Mesendoderm (in vitro differentiated cells): ENCODE measurements at regions not wholly inside any gene's neighbourhood (a gene's known extent, or its start where the extent isn't known, plus 50 kb on each side); places are given as distances from the start of the nearest gene placed in this dataset.
"Not testable (repeated sequence)": the region's sequence is repeated elsewhere in the genome, so short reads cannot be mapped to it uniquely, and the experiment has no call there.

ENCODE experiments used
- DNase-seq: peaks from one replicate; pipeline ENCODE4 v3.0.0; 2013
- H2AK5ac ChIP-seq: 2 replicates; pipeline ENCODE4 v1.6.1; 2013; ENCODE audit warnings: low read length, inconsistent platforms
- H2BK120ac ChIP-seq: 2 replicates; pipeline ENCODE4 v1.6.1; 2013; ENCODE audit warnings: low read depth, mild to moderate bottlenecking, low read length, moderate library complexity, mixed read lengths
- H2BK15ac ChIP-seq: replicated peaks from 2 replicates; pipeline ENCODE4 v1.6.1; 2013; ENCODE audit warnings: low read depth, mild to moderate bottlenecking, moderate library complexity
- H2BK5ac ChIP-seq: 2 replicates; pipeline ENCODE4 v1.6.1; 2013; ENCODE audit warnings: low read length, inconsistent platforms
- H3K18ac ChIP-seq: 2 replicates; pipeline ENCODE4 v1.6.1; 2013; ENCODE audit warnings: mild to moderate bottlenecking, low read length, mixed read lengths
- H3K23ac ChIP-seq: one replicate; pipeline ENCODE4 v1.6.1; 2013; ENCODE audit warnings: low read length
- H3K27ac ChIP-seq: 2 replicates; pipeline ENCODE4 v1.5.1; 2013; ENCODE audit warnings: low read depth, mild to moderate bottlenecking, inconsistent platforms, low read length, moderate library complexity
- H3K27me3 ChIP-seq: 2 replicates; pipeline ENCODE4 v1.6.1; 2013; ENCODE audit warnings: low read length, control low read depth, mild to moderate bottlenecking, inconsistent platforms; ENCODE audit not compliant: insufficient read depth, poor library complexity
- H3K36me3 ChIP-seq: 2 replicates; pipeline ENCODE4 v1.6.1; 2013; ENCODE audit warnings: low read length, inconsistent platforms; ENCODE audit not compliant: control insufficient read depth, insufficient read depth
- H3K4ac ChIP-seq: one replicate; pipeline ENCODE4 v1.6.1; 2013; ENCODE audit warnings: low read depth, mild to moderate bottlenecking, low read length, moderate library complexity
- H3K4me1 ChIP-seq: 2 replicates; pipeline ENCODE4 v1.6.1; 2013; ENCODE audit warnings: low read depth, low read length, inconsistent platforms; ENCODE audit not compliant: control insufficient read depth
- H3K4me2 ChIP-seq: 2 replicates; pipeline ENCODE4 v1.6.1; 2013; ENCODE audit warnings: low read length
- H3K4me3 ChIP-seq: 2 replicates; pipeline ENCODE4 v1.5.1; 2013; ENCODE audit warnings: mild to moderate bottlenecking, low read length
- H3K56ac ChIP-seq: one replicate; pipeline ENCODE4 v1.6.1; 2013; ENCODE audit warnings: low read length
- H3K79me1 ChIP-seq: 2 replicates; pipeline ENCODE4 v1.6.1; 2013; ENCODE audit warnings: low read length, inconsistent platforms
- H3K79me2 ChIP-seq: 2 replicates; pipeline ENCODE4 v1.6.1; 2013; ENCODE audit warnings: mild to moderate bottlenecking, low read length; ENCODE audit not compliant: control insufficient read depth, insufficient read depth
- H3K9ac ChIP-seq: 2 replicates; pipeline ENCODE4 v1.6.1; 2013; ENCODE audit warnings: low read length, inconsistent platforms
- H4K5ac ChIP-seq: one replicate; pipeline ENCODE4 v1.6.1; 2013; ENCODE audit warnings: low read length
- H4K8ac ChIP-seq: one replicate; pipeline ENCODE4 v1.6.1; 2013; ENCODE audit warnings: low read depth, mild to moderate bottlenecking, control low read depth, low read length, moderate library complexity
- WGBS: extraction: QIAGEN DNeasy Blood & Tissue Kit; methylation state at CpG from one replicate; pipeline ENCODE4 v1.1.7; 2013; ENCODE audit warnings: low lambda C conversion rate, missing lambda C conversion rate; ENCODE audit not compliant: insufficient coverage; ENCODE audit errors: extremely low coverage; 5-methylcytosine and 5-hydroxymethylcytosine counted together

DNA sequence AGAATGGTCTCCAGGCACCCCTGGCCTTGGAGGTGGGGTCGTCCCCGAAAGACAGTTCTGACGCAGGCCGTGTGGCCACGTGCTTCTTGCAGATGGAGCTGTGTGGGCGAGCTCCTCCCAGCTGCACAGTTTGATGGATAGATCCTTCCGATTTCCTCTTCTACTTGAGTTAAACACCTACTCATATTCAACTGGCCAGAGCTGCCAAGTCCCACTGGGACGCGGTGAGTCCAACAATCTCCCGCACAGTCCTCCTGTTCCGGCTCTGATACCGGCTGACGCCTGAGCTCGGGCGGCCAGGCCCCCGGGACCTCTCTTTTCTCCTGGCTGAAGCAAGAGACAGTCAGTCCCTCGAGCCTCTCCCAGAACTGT, 57.9 kb upstream of the DACT2 start:
- no CpG with 5 or more reads among the region's 17 CpGs for WGBS
- Histone ChIP-seq H3K4me2 (no peak overlapping the region), H4K5ac (no peak overlapping the region), H3K27me3 (no peaks in the 10 kb centered on the region), H3K27ac (no peak overlapping the region), H3K4me3 (no peak overlapping the region), H3K4ac (no peak overlapping the region), H3K9ac (no peak overlapping the region), H3K18ac (no peak overlapping the region), H3K56ac (no peak overlapping the region), H3K4me1 (no peaks in the 10 kb centered on the region), H3K23ac (no peak overlapping the region), H3K36me3 (no peaks in the 10 kb centered on the region), H2BK120ac (no peak overlapping the region), H3K79me1 (no peaks in the 10 kb centered on the region), H4K8ac (no peak overlapping the region), H3K79me2 (no peaks in the 10 kb centered on the region), H2BK15ac (no peak overlapping the region), H2AK5ac (no peak overlapping the region), H2BK5ac (no peak overlapping the region)
- DNase-seq: no peak

DNA sequence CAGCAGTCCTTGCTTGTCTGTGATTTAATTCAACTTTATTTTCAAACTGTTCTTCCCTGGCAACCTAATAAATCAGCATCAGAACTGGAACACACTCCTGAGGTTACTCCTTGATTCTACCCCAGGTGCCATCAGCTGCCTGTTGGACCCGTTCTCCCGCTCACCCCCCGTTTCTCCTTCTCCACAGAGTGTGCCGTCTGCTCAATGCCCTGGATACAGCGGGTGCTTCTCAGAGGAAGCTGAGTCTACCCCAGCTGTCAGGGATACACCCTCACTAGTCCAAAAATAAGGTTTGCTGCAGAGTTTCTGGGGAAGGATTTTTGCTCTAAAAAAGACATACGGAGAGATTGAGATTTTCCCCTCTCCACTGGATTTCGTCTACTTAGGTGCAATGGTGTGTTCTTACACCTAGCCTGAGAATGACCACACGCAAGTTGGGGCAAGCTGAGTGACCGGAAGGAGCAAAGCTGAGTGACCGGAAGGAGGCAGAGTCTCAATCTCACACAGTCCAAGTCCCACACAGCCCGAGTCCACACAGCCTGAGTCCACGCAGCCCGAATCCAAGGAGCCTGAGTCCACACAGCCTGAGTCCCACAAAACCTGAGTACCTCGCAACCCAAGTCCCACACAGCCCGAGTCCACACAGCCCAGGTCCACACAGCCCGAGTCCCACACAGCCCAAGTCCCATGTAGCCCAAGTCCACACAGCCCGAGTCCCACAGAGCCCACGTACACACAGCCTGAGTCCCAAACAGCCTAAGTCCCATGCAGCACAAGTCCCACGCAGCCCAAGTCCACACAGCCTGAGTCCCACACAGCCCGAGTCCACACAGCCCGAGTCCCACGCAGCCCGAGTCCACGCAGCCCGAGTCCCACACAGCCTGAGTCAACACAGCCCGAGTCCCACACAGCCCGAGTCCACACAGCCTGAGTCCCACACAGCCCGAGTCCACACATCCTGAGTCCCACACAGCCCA, 58.6 kb upstream of the DACT2 start:
- no peak overlapping the region for H3K18ac ChIP-seq
- no CpG with 5 or more reads among the region's 28 CpGs for WGBS
- no peak overlapping the region for H3K56ac ChIP-seq
- no peak overlapping the region for H3K27ac ChIP-seq
- no peak overlapping the region for H2BK120ac ChIP-seq
- no peak overlapping the region for H3K23ac ChIP-seq
- H3K79me2 ChIP-seq: no peaks in the 10 kb centered on the region
- no peak overlapping the region for H4K5ac ChIP-seq
- H4K8ac ChIP-seq: no peak overlapping the region
- no peak overlapping the region for H3K9ac ChIP-seq
- no peaks in the 10 kb centered on the region for H3K36me3 ChIP-seq
- no peak for DNase-seq
- no peaks in the 10 kb centered on the region for H3K4me1 ChIP-seq
- H2AK5ac ChIP-seq: no peak overlapping the region
- H3K4me3 ChIP-seq: no peak overlapping the region
- no peak overlapping the region for H3K4ac ChIP-seq
- no peak overlapping the region for H2BK15ac ChIP-seq
- H3K79me1 ChIP-seq: no peaks in the 10 kb centered on the region
- no peak overlapping the region for H2BK5ac ChIP-seq
- H3K27me3 ChIP-seq: no peaks in the 10 kb centered on the region
- H3K4me2 ChIP-seq: no peak overlapping the region

DNA sequence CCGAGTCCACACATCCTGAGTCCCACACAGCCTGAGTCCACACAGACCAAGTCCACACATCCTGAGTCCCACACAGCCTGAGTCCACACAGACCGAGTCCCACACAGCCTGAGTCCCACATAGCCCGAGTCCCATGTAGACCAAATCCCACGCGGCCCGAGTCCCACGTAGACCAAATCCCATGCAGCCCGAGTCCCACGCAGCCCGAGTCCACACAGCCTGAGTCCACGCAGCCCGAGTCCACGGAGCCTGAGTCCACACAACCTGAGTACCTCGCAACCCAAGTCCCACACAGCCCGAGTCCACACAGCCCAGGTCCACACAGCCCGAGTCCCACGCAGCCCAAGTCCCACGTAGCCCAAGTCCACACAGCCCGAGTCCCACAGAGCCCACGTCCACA, 60.0 kb upstream of the DACT2 start:
- H3K4me2 ChIP-seq, H3K79me1 ChIP-seq, H4K8ac ChIP-seq, H3K23ac ChIP-seq, H3K36me3 ChIP-seq, H3K79me2 ChIP-seq, H3K18ac ChIP-seq, H3K4me3 ChIP-seq, H3K27me3 ChIP-seq, H2AK5ac ChIP-seq, H3K4ac ChIP-seq, H3K56ac ChIP-seq, H3K4me1 ChIP-seq, H3K9ac ChIP-seq, H2BK5ac ChIP-seq, H3K27ac ChIP-seq, H2BK120ac ChIP-seq, H4K5ac ChIP-seq, DNase-seq, H2BK15ac ChIP-seq: not testable (repeated sequence)
- WGBS: no CpG with 5 or more reads among the region's 20 CpGs

DNA sequence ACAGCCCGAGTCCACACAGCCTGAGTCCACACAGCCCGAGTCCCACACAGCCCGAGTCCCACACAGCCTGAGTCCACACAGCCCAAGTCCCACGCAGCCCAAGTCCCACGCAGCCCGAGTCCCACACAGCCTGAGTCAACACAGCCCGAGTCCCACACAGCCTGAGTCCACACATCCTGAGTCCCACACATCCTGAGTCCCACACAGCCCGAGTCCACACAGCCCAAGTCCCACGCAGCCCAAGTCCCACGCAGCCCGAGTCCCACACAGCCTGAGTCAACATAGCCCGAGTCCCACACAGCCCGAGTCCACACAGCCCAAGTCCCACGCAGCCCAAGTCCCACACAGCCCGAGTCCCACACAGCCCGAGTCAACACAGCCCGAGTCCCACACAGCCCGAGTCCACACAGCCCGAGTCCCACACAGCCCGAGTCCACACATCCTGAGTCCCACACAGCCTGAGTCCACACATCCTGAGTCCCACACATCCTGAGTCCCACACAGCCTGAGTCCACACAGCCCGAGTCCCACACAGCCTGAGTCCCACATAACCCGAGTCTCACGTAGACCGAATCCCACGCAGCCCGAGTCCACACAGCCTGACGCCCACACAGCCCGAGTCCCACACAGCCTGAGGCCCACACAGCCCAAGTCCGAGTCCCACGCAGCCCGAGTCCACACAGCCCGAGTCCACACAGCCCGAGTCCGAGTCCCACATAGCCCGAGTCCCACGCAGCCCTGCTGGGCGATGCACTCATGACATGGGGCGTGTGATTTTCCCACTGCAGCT, 60.6 kb upstream of the SMOC2 start:
- not testable (repeated sequence) for H4K5ac ChIP-seq, H2BK15ac ChIP-seq, H3K27me3 ChIP-seq, H2BK5ac ChIP-seq, H3K4me3 ChIP-seq, H2BK120ac ChIP-seq, H3K4me1 ChIP-seq, DNase-seq, H3K18ac ChIP-seq, H3K79me1 ChIP-seq, H3K9ac ChIP-seq, H2AK5ac ChIP-seq, H3K23ac ChIP-seq, H3K4ac ChIP-seq, H3K79me2 ChIP-seq, H3K27ac ChIP-seq, H3K56ac ChIP-seq, H3K4me2 ChIP-seq, H4K8ac ChIP-seq, H3K36me3 ChIP-seq
- WGBS: no CpG with 5 or more reads among the region's 38 CpGs

DNA sequence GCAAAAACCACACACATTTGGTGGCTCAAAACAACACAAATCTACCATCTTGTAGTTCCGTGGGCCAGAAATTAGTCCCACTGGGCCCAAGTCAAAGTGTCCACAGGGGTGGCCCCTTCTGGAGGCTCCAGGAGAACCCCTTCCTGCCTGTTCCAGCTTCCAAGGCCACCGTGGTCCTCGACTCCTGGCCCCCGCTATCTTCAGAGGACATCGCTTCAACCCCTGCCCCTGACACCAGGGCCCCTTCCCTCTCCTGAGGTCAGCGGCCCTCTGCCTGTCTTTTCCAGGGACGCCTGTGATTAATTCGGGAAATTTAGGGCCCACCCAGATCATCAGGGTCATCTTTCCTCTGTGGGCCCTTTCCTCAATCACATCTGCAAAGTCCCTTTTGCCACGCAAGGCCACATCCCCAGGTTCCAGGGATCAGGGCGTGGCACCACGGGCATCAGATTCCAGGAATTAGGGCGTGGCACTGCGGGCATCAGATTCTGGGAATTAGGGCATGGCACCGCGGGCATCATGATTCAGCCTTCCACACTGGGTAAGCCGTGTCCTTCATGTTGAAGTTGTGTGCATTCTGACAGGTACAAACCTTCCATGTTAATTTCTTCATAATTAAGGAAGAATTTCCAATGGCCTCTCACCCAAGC, 59.9 kb upstream of the SMOC2 start:
- Histone ChIP-seq H3K56ac (no peak overlapping the region), H3K4ac (no peak overlapping the region), H2BK120ac (no peak overlapping the region), H2BK15ac (no peak overlapping the region), H3K36me3 (no peaks in the 10 kb centered on the region), H4K5ac (no peak overlapping the region), H3K9ac (no peak overlapping the region), H3K23ac (no peak overlapping the region), H2AK5ac (no peak overlapping the region), H3K4me3 (no peak overlapping the region), H2BK5ac (no peak overlapping the region), H3K27ac (no peak overlapping the region), H3K4me2 (no peak overlapping the region), H3K27me3 (no peaks in the 10 kb centered on the region), H3K18ac (no peak overlapping the region), H4K8ac (no peak overlapping the region), H3K4me1 (no peaks in the 10 kb centered on the region), H3K79me2 (no peaks in the 10 kb centered on the region), H3K79me1 (no peaks in the 10 kb centered on the region)
- DNase-seq: no peak
- no CpG with 5 or more reads among the region's 16 CpGs for WGBS
